NCI-H187 treated with DMSO at 0.1 percent for 48 hours (cell line): ENCODE measurements at regions not wholly inside any gene's neighbourhood (a gene's known extent, or its start where the extent isn't known, plus 50 kb on each side); places are given as distances from the start of the nearest gene placed in this dataset.

Source experiments
- DNase-seq: peaks from one replicate; lab custom pipeline; 2025; lab: John Stamatoyannopoulos, UW

DNA sequence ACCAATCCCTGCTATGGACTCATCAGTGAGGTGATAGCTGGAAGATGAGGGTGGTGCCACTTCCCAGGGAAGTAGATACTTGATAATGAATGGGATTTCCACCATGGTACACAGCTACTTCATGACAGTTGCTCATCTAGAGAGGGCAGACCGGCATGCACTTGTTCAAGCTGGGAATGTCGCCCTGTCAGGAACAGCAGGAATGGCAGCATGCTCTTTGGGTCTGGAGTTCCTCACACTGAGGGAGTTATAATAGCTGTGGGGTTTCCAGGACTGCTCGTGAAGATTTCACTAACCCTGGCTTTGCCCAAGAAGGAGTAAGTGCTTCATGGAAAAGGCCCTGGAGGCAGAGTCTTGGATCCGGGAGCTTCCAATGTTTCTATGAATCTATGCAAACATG is 129.2 kb downstream of the PSMG1 start:
- DNase-seq: no peak

DNA sequence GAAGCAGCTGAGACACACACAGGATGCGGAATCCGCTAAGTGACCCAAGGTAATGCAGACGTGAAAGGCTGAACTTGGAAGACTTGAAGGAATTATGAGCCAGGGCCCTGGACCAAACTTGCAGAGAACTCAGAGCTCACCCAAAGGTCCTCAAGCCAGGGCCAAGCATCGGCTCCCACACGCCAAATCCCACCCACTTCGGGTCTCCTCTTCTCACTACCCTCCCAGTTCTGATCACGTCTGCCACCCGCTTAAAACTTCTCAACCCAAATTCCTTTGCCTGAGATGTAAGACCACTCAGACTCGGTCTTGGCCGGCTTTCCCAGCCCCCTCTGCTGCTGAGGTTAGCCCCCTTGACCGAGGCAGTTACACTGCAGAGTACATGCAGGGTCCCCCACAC is 130.1 kb downstream of the PSMG1 start:
- DNase-seq: no peak

DNA sequence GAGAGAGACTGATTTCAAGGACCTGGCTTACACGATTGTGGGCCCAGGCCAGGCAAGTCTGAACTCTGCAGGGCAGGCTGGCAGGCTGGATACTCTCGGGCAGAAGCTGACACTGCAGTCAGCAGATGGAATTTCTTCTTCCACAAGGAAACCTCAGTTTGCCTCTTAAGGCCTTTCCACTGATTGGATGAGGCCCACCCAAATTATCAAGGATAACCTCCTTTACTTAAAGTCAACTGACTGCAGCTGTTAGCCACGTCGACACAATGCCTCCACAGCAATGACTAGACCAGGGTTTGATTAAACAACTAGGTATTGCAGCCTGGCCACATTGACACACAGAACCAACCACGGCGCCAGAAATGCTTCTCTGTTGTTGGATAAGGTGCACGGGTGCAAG is 130.5 kb downstream of the PSMG1 start:
- DNase-seq: no peak

DNA sequence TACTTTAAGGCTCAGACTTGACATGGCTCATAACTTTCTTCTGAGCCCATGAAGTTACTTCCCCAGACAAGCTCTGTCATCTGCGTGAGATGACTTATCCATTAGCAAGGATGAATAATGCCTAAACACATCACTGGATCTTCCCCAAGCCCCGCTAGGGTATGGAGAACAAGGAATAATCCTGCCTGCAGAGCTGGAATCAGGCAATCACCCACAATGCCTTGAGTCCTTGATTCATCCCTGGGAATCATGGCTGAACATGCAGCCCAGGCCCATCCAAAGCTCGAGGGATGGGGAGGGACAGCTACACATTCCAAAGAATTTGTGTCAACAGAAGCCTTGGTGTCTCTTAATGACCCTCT is 131.7 kb downstream of the PSMG1 start:
- DNase-seq: no peak

DNA sequence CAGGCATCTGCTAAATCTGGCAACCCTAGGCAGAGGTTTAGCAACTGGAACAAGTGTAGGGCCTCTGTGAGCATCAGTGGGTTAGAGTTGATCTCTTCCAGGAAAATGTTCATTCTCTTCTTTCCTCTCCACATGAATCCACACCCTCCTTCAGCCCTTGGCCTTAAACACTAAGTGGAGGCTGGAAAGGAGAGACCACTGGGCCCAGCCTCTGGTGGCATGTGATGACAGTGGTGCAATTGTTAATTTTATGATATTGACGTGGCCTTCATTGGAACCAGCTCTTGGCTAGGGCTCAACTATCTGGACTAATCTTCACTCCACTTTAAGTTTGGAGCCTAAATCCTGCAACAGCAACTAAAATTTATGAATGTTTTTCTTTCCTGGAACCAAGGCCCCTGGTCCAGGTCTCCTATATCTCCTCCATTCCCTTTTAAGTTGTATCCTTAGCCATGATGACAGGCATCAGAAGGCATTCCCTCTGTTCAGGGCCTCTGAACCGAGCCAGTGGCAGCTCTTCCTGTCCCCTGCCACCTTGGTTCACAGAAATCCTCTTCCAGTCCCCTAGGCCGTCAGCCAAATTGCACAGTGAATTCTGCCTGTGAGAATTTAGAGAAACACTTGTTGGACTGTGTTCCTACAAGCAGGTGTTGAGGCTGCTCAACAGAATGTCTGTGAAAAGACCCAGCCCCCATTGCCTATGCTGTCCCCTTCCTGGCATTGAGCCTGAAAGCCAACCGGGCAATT is 132.2 kb downstream of the PSMG1 start:
- no peak for DNase-seq

DNA sequence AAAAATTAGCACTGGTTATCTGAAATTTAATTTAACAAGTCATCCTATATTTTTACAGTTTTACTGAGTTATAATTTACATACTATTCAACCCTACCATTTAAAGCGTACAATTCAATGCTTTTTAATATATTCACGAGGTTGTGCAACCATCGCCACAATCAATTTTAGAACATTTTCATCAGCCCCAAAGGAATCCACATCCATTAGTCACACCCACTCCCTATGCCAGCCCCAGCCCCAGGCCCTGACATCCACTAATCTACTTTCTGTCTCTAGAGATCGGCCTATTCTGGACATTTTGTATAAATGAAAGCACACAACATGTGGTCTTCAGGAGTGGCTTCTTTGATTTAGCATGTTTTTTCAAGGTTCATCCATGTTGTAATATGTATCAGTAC is 134.7 kb downstream of the PSMG1 start:
- DNase-seq: no peak

DNA sequence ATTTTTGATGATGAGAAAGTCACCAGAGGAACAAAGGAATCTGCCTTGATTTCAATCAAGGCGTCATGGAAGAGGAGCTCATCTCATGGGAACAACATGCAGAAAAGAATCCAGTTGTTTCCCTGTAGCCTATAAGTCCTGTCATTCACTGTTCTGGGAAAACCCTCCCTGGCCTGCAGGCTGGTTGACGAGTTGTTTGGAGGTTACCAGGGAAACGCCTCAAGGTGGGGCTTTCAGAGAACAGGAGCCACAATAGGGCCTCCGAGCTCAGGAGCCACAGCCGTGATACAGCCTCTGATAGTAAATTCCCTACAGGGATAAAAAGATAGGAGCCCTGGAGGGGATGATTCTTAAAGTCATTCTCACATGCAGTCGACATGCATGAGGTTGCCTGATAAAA is 135.2 kb downstream of the PSMG1 start:
- no peak for DNase-seq

DNA sequence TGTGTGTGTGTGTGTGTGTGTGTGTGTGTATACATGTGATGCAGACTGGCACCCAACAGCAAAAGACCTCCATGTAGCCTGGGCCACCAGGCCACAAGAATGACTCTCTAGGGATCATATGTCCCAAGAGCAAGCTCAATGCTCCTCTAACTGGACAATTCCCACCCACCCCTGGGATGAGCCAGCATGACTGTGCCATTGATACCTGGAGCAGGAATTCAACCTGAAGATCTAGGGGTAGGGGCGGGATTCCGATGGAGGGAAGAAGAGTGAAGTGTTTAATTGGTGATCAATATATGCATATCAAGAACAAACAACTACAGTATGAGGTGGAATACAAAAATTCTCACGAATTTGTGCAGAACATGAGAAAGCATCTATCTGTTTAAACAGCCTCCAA is 136.2 kb downstream of the PSMG1 start:
- no peak for DNase-seq

DNA sequence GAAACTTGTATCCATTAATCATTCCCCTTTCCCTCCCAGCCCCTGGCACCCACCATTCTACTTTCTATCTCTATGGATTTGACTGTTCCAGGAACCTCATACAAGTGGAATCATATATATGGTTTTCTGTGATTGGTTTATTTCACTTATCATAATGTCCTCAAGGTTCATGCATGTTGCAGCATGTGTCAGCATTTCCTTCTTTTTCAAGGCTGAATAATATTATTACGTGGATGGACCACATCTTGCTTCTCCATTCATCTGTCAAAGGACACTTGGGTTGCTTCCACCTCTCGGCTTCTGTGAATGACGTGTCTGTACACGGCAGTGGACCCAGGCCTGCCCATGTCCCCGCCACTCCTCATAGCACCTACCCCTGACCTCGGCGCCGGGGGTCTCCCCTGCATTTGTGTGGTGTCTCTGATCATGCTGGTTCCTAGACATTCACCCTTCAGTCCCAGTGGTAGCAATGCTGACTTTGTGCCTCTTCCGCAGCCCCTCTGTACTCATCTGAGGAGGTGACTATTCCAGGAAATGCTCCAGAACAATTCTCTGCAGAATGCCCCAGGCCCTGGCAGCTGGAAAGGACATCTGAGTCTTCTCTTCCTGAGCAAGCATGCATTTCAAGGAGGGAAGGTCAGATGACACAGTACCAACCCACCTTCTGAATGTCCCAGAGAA is 136.9 kb downstream of the PSMG1 start:
- no peak for DNase-seq

DNA sequence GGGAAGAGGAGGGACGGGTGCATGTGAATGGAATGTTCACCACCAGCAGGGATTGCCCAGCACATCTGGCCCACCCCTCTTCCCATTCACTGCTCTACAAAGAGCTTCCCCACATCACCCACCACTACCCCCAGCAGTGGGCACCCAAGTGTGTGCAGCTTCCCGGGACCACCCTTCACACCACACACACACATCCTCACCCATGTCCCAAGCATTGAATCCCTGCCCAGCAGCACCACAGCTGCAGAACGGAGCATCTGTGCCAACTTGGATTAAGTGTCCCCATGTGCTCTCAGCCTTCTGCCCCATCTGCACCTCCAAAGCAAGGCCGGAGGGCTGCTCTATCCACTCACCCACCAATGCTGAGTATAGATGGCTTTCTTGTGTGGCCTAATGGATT is 141.4 kb downstream of the PSMG1 start:
- no peak for DNase-seq

DNA sequence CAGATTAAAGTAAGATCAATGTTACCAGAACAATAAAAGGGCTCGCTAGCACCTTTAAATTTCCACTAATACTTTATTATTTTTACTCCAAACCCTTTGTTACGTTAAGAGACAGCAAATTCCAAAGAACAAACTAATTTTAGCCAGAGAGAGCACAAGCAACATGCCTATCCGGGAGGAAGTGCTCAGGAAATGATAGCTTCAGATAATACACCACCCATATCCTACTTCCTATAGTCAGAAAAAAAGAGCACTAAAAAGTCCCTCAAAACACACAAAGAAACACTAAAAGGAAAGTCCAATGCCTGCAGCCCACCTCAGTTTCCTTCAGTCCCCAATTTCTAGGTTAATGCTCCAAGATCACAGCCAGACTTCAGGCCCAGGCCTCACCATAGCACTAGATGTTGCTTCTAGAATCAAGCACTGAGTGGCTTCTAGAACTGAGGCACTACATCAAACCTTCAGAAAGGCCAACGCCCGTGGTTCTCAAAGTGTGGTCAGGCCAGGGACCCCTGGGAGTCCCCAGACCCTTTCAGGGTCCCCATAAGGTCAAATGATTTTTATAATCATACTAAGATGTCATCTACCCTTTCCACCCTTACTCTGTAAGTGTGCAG is 142.6 kb downstream of the PSMG1 start:
- DNase-seq: no peak

DNA sequence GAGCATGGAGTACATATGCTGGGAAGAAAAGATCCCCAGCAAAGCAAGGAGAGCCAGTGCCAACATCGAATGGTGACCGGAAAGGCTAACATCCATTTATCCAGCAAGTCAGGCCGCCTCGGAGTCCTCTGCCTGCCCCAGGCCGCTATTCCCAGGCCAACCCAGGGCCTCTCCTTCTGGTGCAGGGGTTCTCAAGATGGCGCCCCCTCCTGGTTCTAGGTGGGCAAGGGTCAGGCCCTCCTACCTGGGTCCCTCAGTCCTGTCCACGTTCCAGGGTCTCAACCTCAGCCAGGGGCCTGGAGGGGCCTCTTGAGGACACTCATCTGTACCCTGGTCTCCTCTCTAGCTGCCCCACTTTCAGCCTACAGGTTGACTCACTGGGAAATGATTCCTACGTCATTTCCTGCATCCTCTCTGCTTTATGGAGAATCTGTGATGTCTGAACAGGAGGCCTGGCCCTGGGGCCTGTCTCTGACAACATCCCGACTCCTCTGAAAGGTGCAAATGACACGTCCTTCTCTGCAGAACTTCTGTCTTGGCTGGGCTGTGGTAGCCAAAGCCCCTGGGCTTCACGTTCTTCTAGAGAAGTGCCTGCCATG is 145.3 kb downstream of the PSMG1 start:
- no peak for DNase-seq

DNA sequence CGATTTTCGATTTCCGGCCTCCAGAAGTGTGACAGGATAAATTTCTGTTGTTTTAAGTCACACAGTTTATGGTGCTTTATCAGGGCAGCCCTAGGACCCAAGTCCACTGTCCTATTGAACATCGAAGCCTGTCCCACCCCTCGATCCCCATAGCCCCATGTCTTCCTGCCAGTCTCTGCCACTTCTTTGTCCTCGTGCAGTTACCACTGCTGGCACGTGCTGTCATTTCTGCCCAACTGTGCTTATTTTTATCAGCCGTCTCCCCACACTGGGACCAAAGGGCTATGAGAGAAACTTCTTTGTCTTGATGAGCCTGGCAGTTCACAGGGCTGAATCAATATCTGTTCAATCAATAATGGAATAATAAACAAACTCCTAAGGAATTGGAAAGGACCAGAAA is 146.7 kb downstream of the PSMG1 start:
- DNase-seq: no peak

DNA sequence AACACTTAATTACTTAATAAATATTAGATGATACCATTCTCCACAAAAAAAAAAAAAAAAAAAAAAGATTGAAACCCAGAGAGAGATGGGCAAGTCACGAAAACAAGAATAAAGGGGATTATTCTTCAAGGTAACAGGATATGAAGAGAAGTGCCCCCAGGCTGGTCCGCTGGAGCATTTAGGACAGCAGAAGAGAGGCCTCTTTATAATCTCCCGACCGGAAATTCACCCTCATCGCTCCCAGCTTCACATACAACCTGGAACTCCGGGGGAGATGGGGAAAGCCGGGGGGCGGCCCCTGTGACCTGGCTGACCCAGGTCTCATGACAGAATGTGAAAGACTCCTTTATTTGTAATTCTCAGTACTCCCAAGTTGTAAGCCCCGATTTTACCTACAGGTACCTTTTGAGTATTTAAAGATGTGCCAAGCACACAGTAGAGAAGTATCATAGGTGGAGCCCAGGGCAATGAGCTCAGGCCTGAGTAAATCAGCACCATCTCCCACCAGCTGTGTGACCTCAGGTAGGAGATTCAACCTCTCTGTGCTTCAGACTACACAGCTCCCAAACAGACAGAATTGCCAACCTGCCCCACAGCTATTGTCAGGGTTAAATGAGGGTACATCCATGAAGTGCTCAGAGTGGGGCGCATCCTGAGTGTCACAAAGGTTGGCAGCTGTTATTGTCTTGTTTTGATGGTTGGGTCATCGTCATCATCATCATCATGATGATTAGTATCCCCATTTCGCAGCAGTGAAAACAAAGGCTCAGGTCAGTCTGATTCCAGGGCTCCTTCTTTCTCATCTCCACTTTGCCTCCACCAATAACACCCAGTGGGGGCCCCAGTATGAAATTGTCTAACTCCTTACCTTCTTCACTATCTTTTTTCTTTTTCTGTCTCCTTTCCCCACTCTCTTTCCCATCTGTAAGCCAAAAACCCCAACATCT is 148.4 kb downstream of the PSMG1 start:
- DNase-seq: no peak

DNA sequence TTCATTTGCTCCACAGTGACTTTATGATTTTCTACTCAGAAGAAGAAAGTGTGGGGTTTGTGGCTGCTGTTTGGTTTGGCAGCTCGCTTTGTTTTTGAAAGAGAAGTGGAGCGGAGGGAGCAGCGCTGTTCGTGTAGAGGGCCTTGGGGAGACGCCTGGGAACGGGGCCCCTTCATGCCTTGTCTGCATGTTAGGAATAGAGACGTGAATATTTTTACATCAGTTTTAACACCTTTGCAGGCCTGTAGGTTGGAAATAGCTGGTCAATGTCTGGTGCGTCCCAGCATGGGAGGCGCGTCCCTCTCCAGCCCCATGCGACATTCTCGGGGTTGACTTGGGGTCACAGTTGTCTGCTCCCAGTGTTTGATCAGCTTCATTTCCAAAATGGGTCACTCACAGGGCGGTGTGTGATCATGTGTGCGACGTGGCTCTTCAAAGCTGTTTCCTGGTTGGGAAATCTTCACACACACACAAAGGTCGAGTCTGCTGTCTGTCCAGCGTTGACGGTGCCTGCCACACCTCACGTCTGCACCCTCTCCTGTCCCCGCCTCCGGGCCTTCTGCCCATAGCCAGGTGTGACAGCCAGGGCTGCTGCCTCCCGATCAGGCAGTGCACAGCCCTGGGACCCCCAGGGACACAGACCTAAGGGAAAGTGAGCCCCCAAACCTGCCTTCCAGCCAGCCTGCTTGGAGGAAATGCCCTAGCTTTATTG is 149.2 kb downstream of the PSMG1 start:
- DNase-seq: no peak

DNA sequence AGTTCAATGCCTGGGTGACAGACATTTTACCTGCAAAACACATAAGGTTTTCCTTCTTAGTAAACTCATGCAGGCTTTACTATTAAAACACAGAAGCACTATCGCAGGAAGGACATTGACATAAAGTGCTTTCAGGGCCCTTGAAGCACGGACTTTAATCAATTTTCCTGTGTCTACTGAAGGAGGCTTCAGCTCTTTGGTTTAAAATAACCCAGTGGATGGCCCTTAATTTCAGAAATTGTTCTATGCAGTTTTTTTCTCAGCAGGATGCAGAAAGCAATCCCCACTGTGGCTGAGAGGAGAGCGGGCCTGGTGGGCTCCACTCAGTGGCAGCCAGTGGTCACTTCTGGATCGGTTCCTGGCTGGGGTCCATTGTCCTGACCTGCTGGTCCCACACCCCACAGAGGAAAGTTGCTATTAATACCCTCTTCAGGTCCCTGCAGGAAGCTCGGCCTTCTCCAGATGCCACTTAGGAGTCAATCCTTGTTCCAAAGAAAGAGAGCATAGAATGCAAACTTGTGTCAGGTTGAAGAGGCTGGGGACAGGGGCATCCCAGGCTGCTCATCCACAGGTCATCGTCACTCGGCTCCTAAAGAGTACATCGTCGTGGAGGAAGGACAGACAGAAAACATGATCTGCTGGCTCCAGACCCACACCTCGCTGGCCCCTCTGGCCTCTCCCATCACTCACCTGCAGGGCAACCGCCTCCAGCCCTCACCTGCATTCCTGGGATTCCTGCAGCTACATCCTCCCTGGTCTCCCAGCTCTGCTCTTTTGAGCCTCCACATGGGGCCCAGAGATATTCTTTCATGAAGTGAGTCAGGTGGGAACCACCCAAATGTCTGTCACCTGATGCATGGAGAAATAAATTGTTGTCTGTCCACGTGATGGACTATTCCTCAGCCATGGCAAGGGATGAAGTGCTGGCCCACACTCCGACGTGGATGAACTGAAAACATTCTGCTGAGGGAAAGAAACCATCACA is 153.1 kb downstream of the PSMG1 start:
- DNase-seq: no peak

DNA sequence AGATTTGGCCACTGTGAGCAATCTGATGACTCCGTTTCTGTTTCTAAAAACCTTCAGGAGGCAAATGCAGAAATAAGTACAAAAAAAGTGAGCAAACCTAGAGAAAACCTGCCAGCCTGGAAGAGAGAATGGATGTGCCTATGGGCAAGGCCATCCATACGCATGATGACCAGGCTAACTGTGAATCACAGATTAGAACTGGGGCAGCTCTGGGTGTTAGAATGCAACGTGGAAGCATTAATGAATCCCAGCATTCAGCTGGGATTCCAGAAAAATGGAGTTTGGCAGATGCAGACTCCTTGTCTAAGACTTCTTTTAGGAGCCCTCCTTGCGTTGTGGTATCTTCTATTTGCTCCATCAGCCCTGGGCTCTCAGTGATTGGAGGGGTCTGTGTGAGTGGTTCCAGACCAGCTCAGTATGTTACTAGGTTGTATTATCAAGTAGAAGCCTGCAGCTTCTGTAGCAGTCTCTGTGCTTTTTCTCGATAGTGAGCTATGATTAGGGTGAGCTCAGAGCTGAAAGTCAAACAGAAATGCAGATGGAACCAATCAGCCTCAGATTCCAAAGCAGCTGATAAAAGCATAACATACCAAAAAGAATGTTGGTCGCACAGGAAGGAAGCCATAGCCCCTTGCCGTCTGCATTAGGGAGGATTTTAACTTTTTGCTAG is 154.0 kb downstream of the PSMG1 start:
- no peak for DNase-seq

DNA sequence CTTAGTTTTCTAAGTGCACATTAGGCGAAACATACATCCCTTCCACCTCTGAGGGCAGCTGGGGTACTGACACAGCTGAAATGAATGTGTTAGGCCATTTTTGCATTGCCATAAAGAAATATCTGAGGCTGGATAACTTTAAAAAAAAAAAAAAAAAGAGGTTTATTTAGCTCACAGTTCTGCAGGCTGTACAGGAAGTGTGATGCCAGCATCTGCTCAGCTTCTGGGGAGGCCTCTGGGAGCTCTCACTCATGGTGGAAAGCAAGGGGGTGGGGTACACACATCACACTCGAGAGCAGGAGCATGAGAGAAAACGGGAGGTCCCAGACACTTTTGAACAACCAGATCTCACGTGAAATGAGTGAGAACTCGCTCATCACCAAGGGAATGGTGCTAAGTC is 158.1 kb downstream of the PSMG1 start:
- no peak for DNase-seq

DNA sequence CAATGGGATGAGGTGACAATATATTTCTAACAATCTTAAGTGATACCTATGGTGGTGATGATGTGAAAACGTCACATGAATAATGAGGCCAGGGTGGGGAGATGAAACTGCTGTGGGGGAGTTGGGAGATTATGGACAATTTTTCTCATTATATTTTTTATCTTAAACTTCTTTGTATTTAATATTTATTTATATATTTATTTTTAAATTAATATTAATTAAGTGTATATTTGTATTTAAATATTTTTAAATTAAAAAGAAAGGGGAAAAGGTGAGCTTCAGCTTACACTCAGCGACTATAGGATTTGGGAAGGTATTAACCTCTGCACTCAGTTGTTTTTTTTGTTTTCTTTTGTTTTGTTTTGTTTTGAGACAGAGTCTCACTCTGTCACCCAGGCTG is 158.7 kb downstream of the PSMG1 start:
- no peak for DNase-seq
